GM12892 (cell line): ENCODE measurements at regions not wholly inside any gene's neighbourhood (a gene's known extent, or its start where the extent isn't known, plus 50 kb on each side); places are given as distances from the start of the nearest gene placed in this dataset.
A peak's percentile ranks its signal among the peaks of the same experiment; 100 is the strongest.
"Not testable (repeated sequence)": the region's sequence is repeated elsewhere in the genome, so short reads cannot be mapped to it uniquely, and the experiment has no call there.

Source experiments
- DNase-seq: peaks from one replicate; pipeline ENCODE4 v3.0.0; 2011; ENCODE audit not compliant: insufficient read length
- FAIRE-seq: peaks from 2 replicates; lab custom pipeline; 2011; peaks lifted over from hg19 to GRCh38; lab: Jason Lieb, UNC

- FAIRE-seq, DNase-seq: not testable (repeated sequence)
Measured at GRCh38 chr15:30195355-30196008, 60.6 kb downstream of the GOLGA8T start.

DNA sequence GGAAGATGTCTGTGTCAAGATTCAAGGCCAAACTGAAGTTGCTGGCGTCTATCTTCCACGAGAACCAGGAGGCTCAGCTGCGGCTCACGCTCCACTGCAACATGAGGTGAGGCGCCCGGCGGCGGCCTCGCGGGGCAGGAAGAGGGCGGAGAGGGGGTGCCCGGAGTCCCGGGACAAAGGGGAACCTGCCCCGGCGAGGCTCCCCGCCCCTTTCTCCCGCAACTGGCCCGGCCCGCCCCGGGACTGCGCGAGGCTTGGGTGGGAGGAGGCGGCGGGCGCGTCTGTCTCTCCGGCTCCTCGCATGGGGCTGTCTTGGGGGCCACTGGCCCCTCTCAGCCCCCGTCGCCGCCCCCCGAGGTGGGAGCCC lies 61.1 kb downstream of the GOLGA8T start:
- not testable (repeated sequence) for FAIRE-seq

DNA sequence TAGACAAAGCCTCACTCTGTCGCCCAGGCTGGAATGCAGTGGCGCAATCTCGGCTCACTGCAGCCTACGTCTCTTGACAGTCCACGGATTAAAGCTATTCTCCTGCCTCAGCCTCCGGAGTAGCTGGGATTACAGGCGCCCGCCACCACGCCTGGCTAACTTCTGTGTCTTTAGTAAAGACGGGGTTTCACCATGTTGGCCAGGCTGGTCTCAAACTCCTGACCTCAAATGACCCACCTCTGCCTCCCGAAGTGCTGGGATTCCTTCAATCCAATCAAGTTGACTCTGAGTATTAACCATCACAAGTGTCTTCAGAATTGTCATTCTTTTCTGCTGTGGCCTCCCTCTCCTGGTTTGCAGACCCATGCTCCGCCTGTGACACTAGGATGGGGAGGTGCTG lies 61.9 kb downstream of the GOLGA8T start:
- not testable (repeated sequence) for FAIRE-seq, DNase-seq

More for the DNA sequence above, 61.1 kb downstream of the GOLGA8T start:
- not testable (repeated sequence) for DNase-seq

DNA sequence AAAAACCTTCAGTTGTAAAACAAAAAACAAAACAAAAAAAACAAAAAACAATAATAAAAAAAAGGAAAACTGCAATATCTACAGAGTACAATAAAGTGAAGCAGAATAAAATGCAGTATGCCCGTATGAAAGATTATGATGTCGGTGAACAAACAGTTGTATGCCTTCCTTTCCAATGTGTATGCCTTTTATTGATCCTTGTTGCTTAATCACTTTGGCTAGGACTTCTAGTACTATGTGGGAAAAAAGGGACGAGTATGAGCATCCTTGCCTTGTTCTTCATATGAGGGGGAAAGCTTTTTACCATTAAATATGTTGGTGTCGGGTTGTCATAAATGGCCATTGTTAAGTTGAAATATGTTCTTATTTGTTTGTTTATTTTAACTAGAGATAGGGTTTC lies 66.7 kb downstream of the GOLGA8T start:
- FAIRE-seq = peak; percentile 90
- not testable (repeated sequence) for DNase-seq

DNA sequence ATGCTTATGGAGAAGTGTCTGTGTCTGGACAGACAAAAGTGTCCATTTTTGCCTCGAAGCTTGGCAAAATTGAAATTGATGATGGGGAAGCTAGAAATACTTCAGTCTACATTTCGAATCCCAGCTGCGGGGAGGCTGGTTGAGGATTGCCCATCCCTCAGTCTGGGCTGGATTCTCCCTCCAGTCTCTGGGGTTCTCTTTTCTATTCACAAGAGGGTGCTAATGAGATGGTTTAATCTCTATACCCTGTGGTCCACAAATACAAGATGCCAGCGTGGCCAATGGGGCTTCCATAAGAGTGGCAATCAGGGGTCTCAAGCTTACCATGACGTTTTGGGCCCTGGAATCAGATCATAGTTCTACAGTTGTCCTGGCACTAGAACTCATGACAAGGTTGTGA lies 78.9 kb downstream of the GOLGA8T start:
- not testable (repeated sequence) for DNase-seq, FAIRE-seq

DNA sequence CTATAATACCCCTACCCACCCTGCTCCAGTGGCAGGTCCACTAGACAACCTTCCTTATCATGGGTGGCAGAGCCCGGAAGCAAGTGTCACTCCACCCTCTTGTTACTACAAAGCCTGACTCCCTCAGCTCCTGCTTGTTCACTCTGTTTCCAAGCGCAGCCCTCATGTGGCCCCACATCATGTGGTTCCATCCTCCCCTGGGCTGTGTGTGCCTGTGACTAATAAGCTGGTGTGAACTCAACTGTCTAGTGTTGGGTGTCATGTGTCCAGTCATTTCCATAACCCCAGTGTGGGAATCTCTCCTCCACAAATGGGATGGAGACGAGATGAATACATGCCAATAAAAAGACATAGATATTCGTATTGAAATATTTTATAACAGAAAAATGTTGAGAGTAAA lies 87.0 kb downstream of the GOLGA8T start:
- FAIRE-seq, DNase-seq: not testable (repeated sequence)

GRCh38 chr15:30222798-30223591 lies 88.1 kb downstream of the GOLGA8T start:
- not testable (repeated sequence) for FAIRE-seq, DNase-seq

DNA sequence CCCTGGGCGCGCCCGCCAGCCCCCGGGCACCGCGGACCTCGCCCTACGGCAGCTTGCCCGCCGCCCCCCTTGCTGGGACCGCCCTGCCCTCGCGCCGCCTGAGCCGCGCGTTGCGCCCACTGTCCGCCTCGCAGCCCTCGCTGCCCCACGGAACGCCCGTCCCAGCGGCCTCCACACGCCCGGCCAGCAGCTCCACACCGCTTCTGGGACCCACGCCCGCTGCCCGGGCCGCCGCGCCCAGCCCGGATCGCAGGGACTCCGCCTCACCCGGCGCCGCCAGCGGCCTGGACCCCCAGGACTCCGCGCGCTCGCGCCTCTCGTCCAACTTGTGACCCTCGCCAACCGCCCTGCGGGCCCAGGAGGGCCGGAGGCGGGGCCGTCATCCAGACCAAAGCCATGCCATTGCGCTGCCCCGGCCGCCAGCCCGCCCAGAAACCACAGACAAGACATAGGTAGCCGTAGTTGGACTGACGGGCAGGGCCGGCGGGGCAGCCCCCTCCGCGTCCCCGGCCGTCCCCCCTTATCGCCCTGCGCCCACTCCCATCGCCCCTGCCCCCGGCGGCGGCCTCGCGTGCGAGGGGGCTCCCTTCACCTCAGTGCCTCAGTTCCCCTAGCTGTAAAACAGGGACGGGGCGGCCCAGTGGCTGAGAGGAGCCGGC lies 90.5 kb downstream of the GOLGA8T start:
- DNase-seq, FAIRE-seq: not testable (repeated sequence)

GRCh38 chr15:30261432-30262141 lies 126.7 kb downstream of the GOLGA8T start:
- FAIRE-seq, DNase-seq: not testable (repeated sequence)

DNA sequence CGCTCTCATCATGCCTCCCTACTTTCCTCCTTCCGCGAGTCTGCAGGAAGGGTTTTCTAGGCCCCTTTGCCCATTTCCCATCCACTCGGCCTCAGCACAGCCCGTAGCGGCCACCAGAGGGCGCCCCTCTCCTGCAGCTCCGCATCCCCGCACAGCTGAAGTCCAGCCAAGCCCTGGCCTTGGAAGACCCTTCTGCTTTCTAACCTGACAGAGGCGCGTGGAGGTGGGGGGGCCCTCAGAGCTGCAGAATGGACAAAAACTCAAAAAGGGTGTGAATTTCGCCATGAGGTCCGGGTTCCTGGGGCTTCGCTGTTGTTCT lies 127.2 kb downstream of the GOLGA8T start:
- FAIRE-seq = peak; percentile 92
- DNase-seq = not testable (repeated sequence)

DNA sequence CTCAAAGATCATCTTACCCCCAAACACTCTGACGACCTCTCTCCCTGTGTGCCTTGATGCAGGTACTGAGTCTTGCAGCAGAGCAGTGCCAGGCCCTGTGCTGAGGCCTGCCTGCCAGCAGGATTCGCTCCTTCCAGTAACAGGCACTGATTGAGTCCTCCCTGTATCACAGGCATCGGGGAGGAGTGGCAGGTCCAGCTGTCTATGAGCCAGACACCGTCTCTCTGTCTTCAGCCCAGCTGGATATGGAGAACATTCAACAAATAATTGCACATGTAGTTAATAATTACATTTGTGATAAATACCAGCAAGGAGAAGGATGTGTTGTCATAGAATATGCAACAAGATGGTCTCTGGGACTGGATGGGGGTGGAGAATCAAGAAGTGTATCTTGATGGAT lies 129.1 kb downstream of the GOLGA8T start:
- FAIRE-seq, DNase-seq: not testable (repeated sequence)

GRCh38 chr15:30295150-30295844 lies 98.0 kb downstream of the CHRFAM7A start:
- DNase-seq, FAIRE-seq: not testable (repeated sequence)

- not testable (repeated sequence) for FAIRE-seq, DNase-seq
Measured at GRCh38 chr15:30303968-30304367, 89.4 kb downstream of the CHRFAM7A start.
